H9 (cell line): ENCODE measurements at regions not wholly inside any gene's neighbourhood (a gene's known extent, or its start where the extent isn't known, plus 50 kb on each side); places are given as distances from the start of the nearest gene placed in this dataset.

Source experiments
- DNase-seq: peaks from one replicate; pipeline ENCODE4 v3.0.0-alpha.2; 2017
- H2AFZ ChIP-seq: one replicate; pipeline ENCODE4 v1.6.1; 2013; ENCODE audit warnings: mild to moderate bottlenecking, low read length, control low read depth, moderate library complexity
- H2AK5ac ChIP-seq: 2 replicates; pipeline ENCODE4 v1.6.1; 2013; ENCODE audit warnings: low read length, control low read depth, mixed read lengths; ENCODE audit not compliant: insufficient read length
- H2BK120ac ChIP-seq: one replicate; pipeline ENCODE4 v1.6.1; 2013; ENCODE audit warnings: low read depth, mild to moderate bottlenecking, low read length, control low read depth, inconsistent platforms; ENCODE audit not compliant: poor library complexity, severe bottlenecking
- H2BK12ac ChIP-seq: 2 replicates; pipeline ENCODE4 v1.6.1; 2013; ENCODE audit warnings: low read length, control low read depth, mixed read lengths, low read depth; ENCODE audit not compliant: insufficient read length
- H2BK15ac ChIP-seq: 2 replicates; pipeline ENCODE4 v1.6.1; 2013; ENCODE audit warnings: low read depth, low read length, control low read depth
- H2BK20ac ChIP-seq: one replicate; pipeline ENCODE4 v1.6.1; 2013; ENCODE audit warnings: low read depth, mild to moderate bottlenecking, low read length, control low read depth, inconsistent platforms; ENCODE audit not compliant: poor library complexity, severe bottlenecking
- H2BK5ac ChIP-seq: 2 replicates; pipeline ENCODE4 v1.6.1; 2013; ENCODE audit warnings: low read length, control low read depth, mixed read lengths; ENCODE audit not compliant: insufficient read length
- H3K14ac ChIP-seq: 2 replicates; pipeline ENCODE4 v1.6.1; 2013; ENCODE audit warnings: low read length, control low read depth; ENCODE audit not compliant: insufficient read depth
- H3K18ac ChIP-seq: 2 replicates; pipeline ENCODE4 v1.6.1; 2013; ENCODE audit warnings: low read depth, mild to moderate bottlenecking, mixed read lengths, low read length, control low read depth; ENCODE audit not compliant: insufficient read length
- H3K23ac ChIP-seq: 2 replicates; pipeline ENCODE4 v1.6.1; 2013; ENCODE audit warnings: low read length, control low read depth, mixed read lengths, low read depth; ENCODE audit not compliant: insufficient read length
- H3K23me2 ChIP-seq: 2 replicates; pipeline ENCODE4 v1.6.1; 2013; ENCODE audit warnings: low read depth, mild to moderate bottlenecking, mixed read lengths, low read length, control low read depth; ENCODE audit not compliant: insufficient read length, poor library complexity, severe bottlenecking
- H3K27ac ChIP-seq: 2 replicates; pipeline ENCODE4 v1.5.1; 2013; ENCODE audit warnings: low read length, control low read depth, mixed read lengths, low read depth; ENCODE audit not compliant: insufficient read length
- H3K27me3 ChIP-seq: 2 replicates; pipeline ENCODE4 v1.6.1; 2013; ENCODE audit warnings: low read length, control low read depth, inconsistent platforms; ENCODE audit not compliant: insufficient read depth
- H3K4ac ChIP-seq: 2 replicates; pipeline ENCODE4 v1.6.1; 2013; ENCODE audit warnings: low read depth, mild to moderate bottlenecking, control low read depth, inconsistent platforms, low read length, moderate library complexity
- H3K4me1 ChIP-seq: 2 replicates; pipeline ENCODE4 v1.6.1; 2013; ENCODE audit warnings: low read length, control low read depth, inconsistent platforms; ENCODE audit not compliant: insufficient read depth
- H3K4me2 ChIP-seq: 2 replicates; pipeline ENCODE4 v1.6.1; 2013; ENCODE audit warnings: low read length, control low read depth, mixed read lengths; ENCODE audit not compliant: insufficient read length, insufficient read depth
- H3K56ac ChIP-seq: 2 replicates; pipeline ENCODE4 v1.6.1; 2013; ENCODE audit warnings: low read depth, mild to moderate bottlenecking, mixed read lengths, low read length, control low read depth; ENCODE audit not compliant: insufficient read length
- H3K79me1 ChIP-seq: 2 replicates; pipeline ENCODE4 v1.6.1; 2013; ENCODE audit warnings: low read depth, mild to moderate bottlenecking, moderate library complexity, low read length, control low read depth, inconsistent platforms; ENCODE audit not compliant: insufficient read depth, poor library complexity, severe bottlenecking
- H3K79me2 ChIP-seq: 2 replicates; pipeline ENCODE4 v1.6.1; 2013; ENCODE audit warnings: low read length, control low read depth, inconsistent platforms; ENCODE audit not compliant: insufficient read depth
- H3K9ac ChIP-seq: 2 replicates; pipeline ENCODE4 v1.6.1; 2013; ENCODE audit warnings: low read length, control low read depth, mixed read lengths; ENCODE audit not compliant: insufficient read length; ENCODE audit errors: extremely low read depth
- H3K9me3 ChIP-seq: one replicate; pipeline ENCODE4 v1.6.1; 2013; ENCODE audit warnings: low read depth, low read length, inconsistent platforms; ENCODE audit not compliant: control insufficient read depth
- H3T11ph ChIP-seq: one replicate; pipeline ENCODE4 v1.6.1; 2013; ENCODE audit warnings: mild to moderate bottlenecking, low read length, control low read depth, inconsistent platforms
- H4K20me1 ChIP-seq: one replicate; pipeline ENCODE4 v1.6.1; 2013; ENCODE audit not compliant: control insufficient read depth, insufficient read length, insufficient read depth
- H4K5ac ChIP-seq: 2 replicates; pipeline ENCODE4 v1.6.1; 2013; ENCODE audit warnings: low read depth, mild to moderate bottlenecking, mixed read lengths, low read length, control low read depth; ENCODE audit not compliant: insufficient read length
- H4K8ac ChIP-seq: replicated peaks from 2 replicates; pipeline ENCODE4 v1.6.1; 2013; ENCODE audit warnings: low read length, control low read depth, mixed read lengths, low read depth; ENCODE audit not compliant: insufficient read length
- H4K91ac ChIP-seq: 2 replicates; pipeline ENCODE4 v1.6.1; 2013; ENCODE audit warnings: low read depth, mild to moderate bottlenecking, moderate library complexity, mixed read lengths, low read length, control low read depth; ENCODE audit not compliant: insufficient read length
- H3K27ac Mint-ChIP-seq, 3 experiments: 2 replicates in 2 of 3; 3 replicates in 1 of 3; pipeline ENCODE4 v1.8.0; 2020 to 2021; ENCODE audit warnings: mixed read lengths in 3 of 3, mild to moderate bottlenecking in 1 of 3, moderate library complexity in 1 of 3
- H3K27me3 Mint-ChIP-seq: 2 replicates; pipeline ENCODE4 v1.8.0; 2021; ENCODE audit warnings: low read depth, mild to moderate bottlenecking, moderate library complexity, mixed read lengths
- H3K36me3 Mint-ChIP-seq, 3 experiments: 2 replicates in 2 of 3; 3 replicates in 1 of 3; pipeline ENCODE4 v1.8.0; 2020 to 2021; ENCODE audit warnings: low read depth in 3 of 3, mixed read lengths in 3 of 3; ENCODE audit not compliant: insufficient read depth in 1 of 3
- H3K4me1 Mint-ChIP-seq, 2 experiments: 2 replicates each; pipeline ENCODE4 v1.8.0; 2020; ENCODE audit warnings: mixed read lengths in 2 of 2
- H3K4me3 Mint-ChIP-seq, 2 experiments: 2 replicates in 1 of 2; 3 replicates in 1 of 2; pipeline ENCODE4 v1.8.0; 2020 to 2021; ENCODE audit warnings: mild to moderate bottlenecking in 2 of 2, mixed read lengths in 2 of 2, moderate library complexity in 1 of 2
- H3K9me3 Mint-ChIP-seq, 2 experiments: 2 replicates in 1 of 2; 3 replicates in 1 of 2; pipeline ENCODE4 v1.8.0; 2020; ENCODE audit warnings: mild to moderate bottlenecking in 2 of 2, mixed read lengths in 2 of 2, moderate library complexity in 1 of 2
- CTCF ChIP-seq: fragments of 200-600 bp; sonication (generic); conservative IDR thresholded peaks from 3 replicates; pipeline ENCODE4 v1.8.0; 2021; ENCODE audit warnings: antibody characterized with exemption, mild to moderate bottlenecking
- WGBS: extraction: QIAGEN DNeasy Blood & Tissue Kit; methylation state at CpG from one replicate; pipeline ENCODE4 v1.1.7; 2013; ENCODE audit warnings: missing lambda C conversion rate, low lambda C conversion rate, mixed read lengths; ENCODE audit not compliant: insufficient read length; ENCODE audit errors: extremely low coverage; 5-methylcytosine and 5-hydroxymethylcytosine counted together

GRCh38 chr6:45738057-45738455 lies 277.6 kb downstream of the CLIC5 start:
- H2BK20ac ChIP-seq = no peak overlapping the region
- no peak overlapping the region for H2AK5ac ChIP-seq
- H3K79me2 ChIP-seq = no peaks in the 10 kb centered on the region
- no peak overlapping the region for H3K9ac ChIP-seq
- no peak for TF ChIP-seq CTCF
- Mint-ChIP-seq H3K9me3 (no peaks in the 10 kb centered on the region), H3K4me1 (no peaks in the 10 kb centered on the region), H3K27ac (no peak overlapping the region), H3K36me3 (no peaks in the 10 kb centered on the region; a peak in 1 of 7 replicates), H3K27me3 (no peaks in the 10 kb centered on the region; the same call in 1 of the 2 replicates), H3K4me3 (no peak overlapping the region)
- no peaks in the 10 kb centered on the region for H3K4me1 ChIP-seq
- H3K27ac ChIP-seq = no peak overlapping the region
- H4K91ac ChIP-seq = no peak overlapping the region
- no peak overlapping the region for H3K56ac ChIP-seq
- H3K23me2 ChIP-seq = no peaks in the 10 kb centered on the region
- no peaks in the 10 kb centered on the region for H3K79me1 ChIP-seq
- no peak overlapping the region for H3K14ac ChIP-seq
- H2BK15ac ChIP-seq = no peak overlapping the region
- H2BK120ac ChIP-seq = no peak overlapping the region
- no peak overlapping the region for H3K4me2 ChIP-seq
- no peak overlapping the region for H3K4ac ChIP-seq
- no peak for DNase-seq
- no peak overlapping the region for H4K8ac ChIP-seq
- H4K5ac ChIP-seq = no peak overlapping the region
- H3K23ac ChIP-seq = no peak overlapping the region
- no CpG with 5 or more reads among the region's 5 CpGs for WGBS
- no peaks in the 10 kb centered on the region for H4K20me1 ChIP-seq
- no peak overlapping the region for H2AFZ ChIP-seq
- H3K18ac ChIP-seq = no peak overlapping the region
- no peaks in the 10 kb centered on the region for H3K9me3 ChIP-seq
- no peaks in the 10 kb centered on the region for H3K27me3 ChIP-seq
- no peak overlapping the region for H2BK5ac ChIP-seq
- H3T11ph ChIP-seq = no peak overlapping the region
- no peak overlapping the region for H2BK12ac ChIP-seq
